ENCODE measurements at regions not wholly inside any gene's neighbourhood (a gene's known extent, or its start where the extent isn't known, plus 50 kb on each side); places are given as distances from the start of the nearest gene placed in this dataset.

- DNase-seq (ENCODE audit: low spot score in 2 of 2) (no peak), ATAC-seq (no peak)
- H3K27ac Mint-ChIP-seq, result no peak overlapping the region
- H3K9me3 Mint-ChIP-seq, result no peaks in the 10 kb centered on the region
- no peaks in the 10 kb centered on the region for H3K36me3 Mint-ChIP-seq
These were observed 54.1 kb upstream of the AP1S2 start for GRCh38 chrX:15908603-15909290.

GRCh38 chrX:15906041-15906943, 51.7 kb upstream of the AP1S2 start:
- ATAC-seq, result no peak
- Mint-ChIP-seq H3K36me3 (peaks cover 0 to 6% of the 10 kb centered on the region in 2 donors), H3K27ac (no peak overlapping the region), H3K9me3 (peaks cover 0 to 6% of the 10 kb centered on the region in 2 donors)
- DNase-seq (ENCODE audit: low spot score in 2 of 2), result no peak

All from activated naive CD4-positive, alpha-beta T cell treated with anti-CD3 and anti-CD28 coated beads, Interleukin-2, amount 50 U/mL, for 72 hours (primary cell).